GM12892 (cell line): ENCODE measurements at regions not wholly inside any gene's neighbourhood (a gene's known extent, or its start where the extent isn't known, plus 50 kb on each side); places are given as distances from the start of the nearest gene placed in this dataset.
"Not testable (repeated sequence)": the region's sequence is repeated elsewhere in the genome, so short reads cannot be mapped to it uniquely, and the experiment has no call there.

Experiments
- DNase-seq: peaks from one replicate; pipeline ENCODE4 v3.0.0; 2011; ENCODE audit not compliant: insufficient read length
- FAIRE-seq: peaks from 2 replicates; lab custom pipeline; 2011; peaks lifted over from hg19 to GRCh38; lab: Jason Lieb, UNC
- POLR2A ChIP-seq: IDR thresholded peaks from 2 replicates; pipeline ENCODE4 v1.6.1; 2011; ENCODE audit warnings: low read depth, low read length, control low read depth
- POLR2AphosphoS5 ChIP-seq: IDR thresholded peaks from 2 replicates; pipeline ENCODE4 v1.6.1; 2011; ENCODE audit warnings: low read depth, low read length, control low read depth
- TAF1 ChIP-seq: IDR thresholded peaks from 2 replicates; pipeline ENCODE4 v1.6.1; 2011; ENCODE audit warnings: low read depth, mild to moderate bottlenecking, control low read depth, low read length, borderline replicate concordance

DNA sequence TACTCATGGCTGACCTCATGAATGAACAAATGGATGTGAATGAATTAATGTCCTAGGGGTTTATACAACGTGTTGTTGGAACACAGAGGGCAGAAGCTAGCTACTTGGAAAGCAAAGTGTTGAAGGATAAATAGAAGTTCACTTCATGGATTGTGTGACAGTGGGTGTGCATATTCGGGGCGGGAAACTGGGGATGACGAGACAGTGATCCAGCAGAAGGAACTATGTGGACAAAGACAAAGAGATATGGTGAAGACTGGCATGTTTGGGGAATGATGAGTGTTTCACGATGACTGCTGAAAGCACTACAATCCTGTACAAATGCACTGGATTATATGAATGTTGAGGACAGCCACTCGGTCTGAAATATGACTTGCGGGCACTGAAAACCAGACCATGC lies 250.5 kb upstream of the C16orf82 start:
- no peak for FAIRE-seq
- DNase-seq = no peak
- TF ChIP-seq POLR2A = no peak
- TF ChIP-seq POLR2AphosphoS5 = no peak
- TF ChIP-seq TAF1 = no peak

- FAIRE-seq (no peak), DNase-seq (no peak)
Observed at GRCh38 chr16:26816885-26817571, 249.7 kb upstream of the C16orf82 start.

DNA sequence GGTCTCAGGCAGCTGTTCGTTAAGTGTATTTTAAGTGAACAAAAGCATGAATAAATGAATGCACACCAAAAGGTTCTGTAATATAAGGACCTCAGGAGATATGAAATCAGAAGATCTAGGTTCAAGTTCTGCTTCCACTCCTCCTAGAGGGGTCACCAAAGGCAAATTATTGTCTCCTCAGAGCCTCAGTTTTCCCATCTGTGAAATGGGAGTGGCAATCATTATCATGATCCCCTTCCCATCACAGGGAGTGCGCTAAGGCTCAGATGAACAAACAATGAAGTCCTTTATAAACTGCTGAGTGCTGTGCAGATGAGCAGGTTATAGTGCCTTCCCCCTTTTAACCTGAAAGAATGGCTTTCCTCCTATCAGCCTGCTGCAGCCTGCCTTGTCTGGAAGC lies 248.3 kb upstream of the C16orf82 start:
- DNase-seq (no peak), FAIRE-seq (no peak)
- no peak for TF ChIP-seq POLR2A
- TF ChIP-seq POLR2AphosphoS5 = no peak
- no peak for TF ChIP-seq TAF1

More at GRCh38 chr16:26816885-26817571, 249.7 kb upstream of the C16orf82 start:
- no peak for TF ChIP-seq TAF1
- TF ChIP-seq POLR2A = no peak
- TF ChIP-seq POLR2AphosphoS5 = no peak

DNA sequence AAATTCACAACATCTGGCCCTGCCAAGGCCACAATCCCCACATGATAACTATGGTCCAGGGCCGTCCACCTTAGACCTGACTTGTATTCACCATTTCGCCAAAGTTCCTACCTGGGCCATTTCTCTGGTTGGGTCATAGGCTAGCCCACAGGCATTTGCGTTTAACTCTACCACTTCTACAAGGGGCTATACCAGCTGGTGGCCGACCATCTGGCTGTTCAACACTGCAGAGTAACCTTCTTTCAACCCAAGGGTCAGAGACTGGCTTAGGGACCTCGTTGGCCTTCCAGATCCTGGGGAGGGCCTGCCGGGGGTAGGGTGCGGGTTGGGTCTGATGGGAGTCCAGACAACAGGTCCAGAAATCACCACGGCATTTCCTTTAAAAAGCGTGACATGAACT lies 242.3 kb upstream of the C16orf82 start:
- TF ChIP-seq POLR2A (no peak), TAF1 (no peak), POLR2AphosphoS5 (no peak)
- no peak for FAIRE-seq
- no peak for DNase-seq

DNA sequence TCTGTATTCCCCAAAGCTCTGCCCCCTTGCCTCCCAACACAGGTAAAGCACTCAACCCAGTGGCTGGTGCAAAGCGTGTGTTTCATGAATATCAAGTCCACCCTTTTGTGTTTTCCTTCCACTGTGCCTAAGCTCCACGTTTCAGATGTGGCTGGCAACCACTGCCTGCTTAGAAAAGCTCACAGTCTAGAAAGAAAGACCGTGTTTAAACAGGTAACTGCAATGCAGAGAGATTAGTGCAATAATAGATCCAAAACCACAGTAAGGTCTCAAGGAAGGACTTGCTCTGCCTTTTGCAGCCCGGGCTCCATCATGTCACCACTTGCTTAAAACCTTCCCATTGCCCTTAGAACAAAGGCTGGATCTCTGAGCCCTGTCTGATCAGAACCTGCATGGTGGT lies 240.2 kb upstream of the C16orf82 start:
- DNase-seq (no peak), FAIRE-seq (no peak)
- no peak for TF ChIP-seq POLR2A
- no peak for TF ChIP-seq POLR2AphosphoS5
- TF ChIP-seq TAF1 = no peak

- no peak for DNase-seq
- no peak for TF ChIP-seq POLR2A
- no peak for TF ChIP-seq POLR2AphosphoS5
- no peak for TF ChIP-seq TAF1
- no peak for FAIRE-seq
Observed at GRCh38 chr16:26827386-26827785, 239.3 kb upstream of the C16orf82 start.

GRCh38 chr16:26830428-26831127 lies 236.1 kb upstream of the C16orf82 start:
- TF ChIP-seq TAF1 = no peak
- TF ChIP-seq POLR2AphosphoS5 = no peak
- TF ChIP-seq POLR2A = no peak
- DNase-seq = no peak
- FAIRE-seq = no peak

DNA sequence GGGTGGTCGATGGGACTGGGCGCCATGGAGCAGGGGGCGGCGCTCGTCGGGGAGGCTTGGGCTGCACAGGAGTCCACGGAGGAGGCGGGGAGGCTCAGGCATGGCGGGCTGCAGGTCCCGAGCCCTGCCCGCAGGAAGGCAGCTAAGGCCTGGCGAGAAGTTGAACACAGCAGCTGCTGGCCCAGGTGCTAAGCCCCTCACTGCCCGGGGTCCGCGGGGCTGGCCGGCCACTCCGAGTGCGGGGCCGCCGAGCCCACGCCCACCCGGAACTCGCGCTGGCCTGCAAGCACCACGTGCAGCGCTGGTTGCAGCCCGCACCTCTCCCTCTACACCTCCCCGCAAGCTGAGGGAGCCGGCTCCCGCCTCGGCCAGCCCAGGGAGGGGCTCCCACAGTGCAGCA lies 230.6 kb upstream of the C16orf82 start:
- not testable (repeated sequence) for FAIRE-seq, DNase-seq

GRCh38 chr16:26838931-26839330 lies 227.8 kb upstream of the C16orf82 start:
- FAIRE-seq (no peak), DNase-seq (no peak)
- TF ChIP-seq POLR2AphosphoS5 = no peak
- TF ChIP-seq TAF1 = no peak
- no peak for TF ChIP-seq POLR2A

DNA sequence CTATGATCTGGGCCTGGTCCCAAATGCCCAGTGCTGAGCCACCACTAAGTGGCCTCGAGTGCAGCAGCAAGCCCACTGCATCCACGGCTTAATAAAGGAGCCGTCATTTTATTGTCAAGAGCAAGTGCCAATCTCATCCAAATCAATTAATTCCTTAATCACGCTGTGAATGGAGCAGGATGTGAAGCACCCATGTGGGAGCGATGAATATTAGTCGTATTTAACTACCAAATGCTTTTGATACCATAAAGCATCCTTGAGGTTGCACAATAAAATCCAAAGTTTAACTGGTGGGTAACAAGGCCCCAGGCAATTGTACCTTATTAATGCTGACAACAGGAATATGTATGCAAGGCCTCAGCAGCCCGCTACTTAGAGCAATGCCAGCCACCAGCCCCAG lies 226.0 kb upstream of the C16orf82 start:
- TF ChIP-seq POLR2AphosphoS5 (no peak), TAF1 (no peak), POLR2A (no peak)
- FAIRE-seq (no peak), DNase-seq (no peak)

DNA sequence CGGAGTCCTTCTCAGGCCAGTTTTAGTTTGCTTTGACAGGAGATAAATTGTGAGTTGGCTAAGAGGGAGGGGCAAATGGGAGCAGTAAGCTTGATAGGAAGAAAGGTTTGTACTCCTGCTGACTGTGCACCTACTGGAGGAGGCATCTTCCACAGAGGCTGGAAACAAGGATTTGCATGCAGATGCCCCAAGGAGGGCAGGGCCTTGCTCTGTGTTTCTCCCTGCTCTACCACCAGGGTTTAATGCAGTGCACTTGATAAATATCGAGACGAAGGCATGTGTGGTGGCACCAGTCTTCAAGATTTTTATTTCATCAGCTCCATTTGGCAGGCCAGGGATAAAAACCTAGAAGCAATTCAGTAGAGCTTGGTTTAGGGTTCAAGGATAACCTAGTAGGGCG lies 210.5 kb upstream of the C16orf82 start:
- FAIRE-seq = no peak
- TF ChIP-seq POLR2AphosphoS5 (no peak), POLR2A (no peak)
- no peak for DNase-seq

GRCh38 chr16:26856791-26857190 lies 209.9 kb upstream of the C16orf82 start:
- no peak for DNase-seq
- no peak for FAIRE-seq
- TF ChIP-seq POLR2A (no peak), TAF1 (no peak), POLR2AphosphoS5 (no peak)

- no peak for TF ChIP-seq POLR2AphosphoS5
- no peak for TF ChIP-seq POLR2A
- no peak for TF ChIP-seq TAF1
- DNase-seq (no peak), FAIRE-seq (no peak)
Observed at GRCh38 chr16:26857371-26857770, 209.4 kb upstream of the C16orf82 start.
